ENCODE measurements at regions not wholly inside any gene's neighbourhood (a gene's known extent, or its start where the extent isn't known, plus 50 kb on each side); places are given as distances from the start of the nearest gene placed in this dataset.

DNA sequence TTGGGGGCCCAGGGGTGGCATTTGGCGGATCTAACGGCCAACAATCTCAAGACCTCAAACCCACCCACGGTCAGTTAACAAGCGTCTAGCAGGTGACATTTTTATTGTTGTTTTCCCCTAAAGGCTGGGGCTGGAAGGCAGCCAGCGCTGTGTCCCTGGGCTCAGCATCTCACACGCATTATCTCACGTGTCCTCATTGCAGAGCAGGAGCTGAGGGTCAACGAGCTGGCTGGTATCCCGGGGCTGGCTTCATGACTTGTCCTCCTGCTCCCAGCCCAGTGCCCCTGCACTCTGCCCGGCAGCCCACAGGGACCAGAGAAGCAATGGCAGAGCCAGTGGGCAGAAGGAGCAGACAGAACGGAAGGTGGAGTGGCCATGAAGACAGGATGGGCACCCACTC, 54.4 kb upstream of the TMEM273 start:
- POLR2A ChIA-PET: no interaction called here
- no peak overlapping the region for H3K27ac Mint-ChIP-seq
- CTCF ChIA-PET: interaction anchor here (1.1 kb wide), 1 partner anchor 165 kb away, joined by 3 read pairs; no protein-coding TSS in a partner anchor
- no peaks in the 10 kb centered on the region for H3K36me3 Mint-ChIP-seq
- ATAC-seq (no peak), DNase-seq (ENCODE audit: low spot score) (no peak)
- peaks cover 6% of the 10 kb centered on the region; the same call in 1 of the 2 replicates for H3K9me3 Mint-ChIP-seq
- TF ChIP-seq EMX1 (CRISPR knock-in tag; IDR thresholded peaks at IDR 0.05) (no peak), PRRX2 (CRISPR knock-in tag; IDR thresholded peaks at IDR 0.05) (no peak), AR (CRISPR knock-in tag; IDR thresholded peaks at IDR 0.05) (no peak), NFATC4 (CRISPR knock-in tag; IDR thresholded peaks at IDR 0.05) (no peak), NR3C1 (CRISPR knock-in tag; conservative IDR thresholded peaks at IDR 0.05; ENCODE audit: low read depth) (no peak), USF2 (CRISPR knock-in tag; IDR thresholded peaks at IDR 0.05) (no peak), ZNF121 (CRISPR knock-in tag; IDR thresholded peaks at IDR 0.05) (no peak), ZNF263 (CRISPR knock-in tag; IDR thresholded peaks at IDR 0.05; ENCODE audit: low read depth) (no peak), ZNF138 (CRISPR knock-in tag; conservative IDR thresholded peaks at IDR 0.05) (no peak), RORB (CRISPR knock-in tag; IDR thresholded peaks at IDR 0.05) (no peak)
- no peak overlapping the region for H3K4me3 Mint-ChIP-seq
- peaks cover 55% of the 10 kb centered on the region for H3K27me3 Mint-ChIP-seq (ENCODE audit: low read depth)
- peaks cover 15% of the 10 kb centered on the region for H3K4me1 Mint-ChIP-seq

GRCh38 chr10:49241385-49241784, 53.2 kb upstream of the TMEM273 start:
- Mint-ChIP-seq H3K9me3 (peaks cover 6% of the 10 kb centered on the region; the same call in 1 of the 2 replicates), H3K4me3 (no peak overlapping the region), H3K4me1 (peaks cover 15% of the 10 kb centered on the region), H3K36me3 (no peaks in the 10 kb centered on the region), H3K27me3 (ENCODE audit: low read depth) (peaks cover 53% of the 10 kb centered on the region), H3K27ac (no peak overlapping the region)
- ATAC-seq (no peak), DNase-seq (ENCODE audit: low spot score) (no peak)
- no peak for TF ChIP-seq NR3C1 (CRISPR knock-in tag; conservative IDR thresholded peaks at IDR 0.05; ENCODE audit: low read depth)
- ChIA-PET POLR2A (no interaction called here), CTCF (no interaction called here)

DNA sequence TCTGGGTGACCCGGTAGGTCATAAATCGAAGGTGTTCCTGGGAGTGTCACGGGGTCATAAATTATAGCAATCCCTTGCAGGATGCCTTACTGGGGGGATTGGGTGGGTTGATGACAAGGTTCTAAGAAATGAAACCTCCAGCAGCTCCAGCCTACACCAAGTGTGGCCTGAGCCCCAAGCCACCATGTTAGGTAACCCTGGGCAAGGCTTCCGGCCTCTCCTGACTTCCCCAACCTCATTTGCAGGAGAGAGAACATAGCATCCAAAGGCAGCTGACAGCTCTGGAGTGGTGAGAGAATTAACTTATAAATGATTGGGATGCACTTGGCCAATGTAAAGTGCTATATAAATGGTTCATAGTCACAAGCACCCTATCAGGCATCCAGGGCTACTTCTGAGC, 52.8 kb upstream of the TMEM273 start:
- H3K27me3 Mint-ChIP-seq (ENCODE audit: low read depth): peaks cover 51% of the 10 kb centered on the region

More for the DNA sequence above, 52.8 kb upstream of the TMEM273 start:
- ChIA-PET CTCF (no interaction called here), POLR2A (no interaction called here)
- TF ChIP-seq FOXK1 (CRISPR knock-in tag; IDR thresholded peaks at IDR 0.05): no peak
- no peak for TF ChIP-seq HMGXB4 (CRISPR knock-in tag; IDR thresholded peaks at IDR 0.05)
- no peak for TF ChIP-seq ZNF121 (CRISPR knock-in tag; IDR thresholded peaks at IDR 0.05)
- no peak for TF ChIP-seq USF2 (CRISPR knock-in tag; IDR thresholded peaks at IDR 0.05)
- no peak for TF ChIP-seq E2F5 (CRISPR knock-in tag; IDR thresholded peaks at IDR 0.05)
- TF ChIP-seq AR (CRISPR knock-in tag; IDR thresholded peaks at IDR 0.05): no peak
- TF ChIP-seq ZNF138 (CRISPR knock-in tag; conservative IDR thresholded peaks at IDR 0.05): no peak
- TF ChIP-seq, protein P1, sequence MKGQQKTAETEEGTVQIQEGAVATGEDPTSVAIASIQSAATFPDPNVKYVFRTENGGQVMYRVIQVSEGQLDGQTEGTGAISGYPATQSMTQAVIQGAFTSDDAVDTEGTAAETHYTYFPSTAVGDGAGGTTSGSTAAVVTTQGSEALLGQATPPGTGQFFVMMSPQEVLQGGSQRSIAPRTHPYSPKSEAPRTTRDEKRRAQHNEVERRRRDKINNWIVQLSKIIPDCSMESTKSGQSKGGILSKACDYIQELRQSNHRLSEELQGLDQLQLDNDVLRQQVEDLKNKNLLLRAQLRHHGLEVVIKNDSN (CRISPR knock-in tag; IDR thresholded peaks at IDR 0.05): no peak
- no peak for TF ChIP-seq SP1 (CRISPR knock-in tag; conservative IDR thresholded peaks at IDR 0.05)
- TF ChIP-seq, protein P2, sequence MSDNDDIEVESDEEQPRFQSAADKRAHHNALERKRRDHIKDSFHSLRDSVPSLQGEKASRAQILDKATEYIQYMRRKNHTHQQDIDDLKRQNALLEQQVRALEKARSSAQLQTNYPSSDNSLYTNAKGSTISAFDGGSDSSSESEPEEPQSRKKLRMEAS (CRISPR knock-in tag; IDR thresholded peaks at IDR 0.05): no peak
- no peak for TF ChIP-seq CTCF (IDR thresholded peaks at IDR 0.05)
- H3K9me3 Mint-ChIP-seq: peaks cover 6% of the 10 kb centered on the region; the same call in 1 of the 2 replicates
- H3K27ac Mint-ChIP-seq: no peak overlapping the region
- ATAC-seq: no peak
- H3K36me3 Mint-ChIP-seq: no peaks in the 10 kb centered on the region
- no peak overlapping the region for H3K4me3 Mint-ChIP-seq
- no peak for DNase-seq (ENCODE audit: low spot score)
- peaks cover 15% of the 10 kb centered on the region for H3K4me1 Mint-ChIP-seq
